PC-3 (cell line): ENCODE measurements at regions not wholly inside any gene's neighbourhood (a gene's known extent, or its start where the extent isn't known, plus 50 kb on each side); places are given as distances from the start of the nearest gene placed in this dataset.

ENCODE experiments used
- ATAC-seq: fragments of 200-7000 bp; cut with Tn5 transposase; 2 replicates; pipeline ENCODE4 v1.9.1; 2020; ENCODE audit warnings: mild to moderate bottlenecking, moderate library complexity
- BruUV-seq: library from RNA; stranded (reverse); fragments of 400-500 nt; replicated peaks from 2 replicates; lab custom pipeline; 2021; lab: Mats Ljungman, UMichigan
- CTCF ChIA-PET: fragments of 300-600 bp; sonication (Branson Sonifier 250); formaldehyde crosslinking; loops from one replicate; lab custom pipeline; 2022; ENCODE audit warnings: antibody characterized with exemption; lab: Charles Lee
- POLR2A ChIA-PET: fragments of 300-600 bp; sonication (Branson Sonifier 250); formaldehyde crosslinking; loops from one replicate; lab custom pipeline; 2022; ENCODE audit warnings: antibody characterized with exemption; ENCODE audit not compliant: unreplicated experiment; lab: Charles Lee
- DNase-seq: peaks from one replicate; pipeline ENCODE4 v3.0.0-alpha.2; 2015
- H2AFZ ChIP-seq: fragments of 300-600 bp; sonication (generic); 2 replicates; pipeline ENCODE4 v1.6.0; 2016; ENCODE audit warnings: antibody characterized with exemption, low read length
- H3F3A ChIP-seq: fragments of 300-600 bp; sonication (generic); one replicate; pipeline ENCODE4 v1.6.0; 2017; ENCODE audit warnings: antibody characterized with exemption, low read length, control low read depth, mild to moderate bottlenecking; ENCODE audit not compliant: unreplicated experiment
- H3K27ac ChIP-seq: fragments of 300-600 bp; sonication (generic); 2 replicates; pipeline ENCODE4 v1.5.1; 2016; ENCODE audit warnings: mild to moderate bottlenecking, low read length
- H3K27me3 ChIP-seq: fragments of 300-600 bp; sonication (generic); 2 replicates; pipeline ENCODE4 v1.6.1; 2016; ENCODE audit warnings: low read length, mixed read lengths
- H3K36me3 ChIP-seq: fragments of 300-600 bp; sonication (generic); 2 replicates; pipeline ENCODE4 v1.6.1; 2016; ENCODE audit warnings: low read depth, mixed run types, low read length, mixed read lengths
- H3K4me1 ChIP-seq: fragments of 300-600 bp; sonication (generic); 2 replicates; pipeline ENCODE4 v1.5.1; 2016; ENCODE audit warnings: low read length; ENCODE audit not compliant: insufficient read depth
- H3K4me2 ChIP-seq: fragments of 300-600 bp; sonication (generic); 2 replicates; pipeline ENCODE4 v1.6.0; 2016; ENCODE audit warnings: low read length
- H3K4me3 ChIP-seq: fragments of 300-600 bp; sonication (generic); 2 replicates; pipeline ENCODE4 v1.5.1; 2016; ENCODE audit warnings: mild to moderate bottlenecking, low read length, mixed read lengths
- H3K79me2 ChIP-seq: fragments of 300-600 bp; sonication (generic); 2 replicates; pipeline ENCODE4 v1.6.1; 2017; ENCODE audit warnings: low read length, mixed read lengths
- H3K9ac ChIP-seq: fragments of 300-600 bp; sonication (generic); 2 replicates; pipeline ENCODE4 v1.6.0; 2016; ENCODE audit warnings: mild to moderate bottlenecking, low read length
- H3K9me2 ChIP-seq: fragments of 300-600 bp; sonication (generic); replicated peaks from 2 replicates; pipeline ENCODE4 v1.6.1; 2016; ENCODE audit warnings: mixed run types, low read length, mixed read lengths
- H3K9me3 ChIP-seq: fragments of 300-600 bp; sonication (generic); 2 replicates; pipeline ENCODE4 v1.6.1; 2016; ENCODE audit warnings: low read length, mixed read lengths
- H4K20me1 ChIP-seq: fragments of 300-600 bp; sonication (generic); 2 replicates; pipeline ENCODE4 v1.6.1; 2016; ENCODE audit warnings: low read length, mixed read lengths
- CTCF ChIP-seq: fragments of 300-600 bp; sonication (generic); conservative IDR thresholded peaks from 2 replicates; pipeline ENCODE4 v1.5.1; 2017; ENCODE audit warnings: antibody characterized with exemption, low read depth, mild to moderate bottlenecking, low read length
- EZH2 ChIP-seq: fragments of 300-600 bp; sonication (generic); IDR thresholded peaks from one replicate; pipeline ENCODE4 v1.6.1; 2017; ENCODE audit warnings: antibody characterized with exemption, mild to moderate bottlenecking, low read length; ENCODE audit not compliant: unreplicated experiment
- EZH2phosphoT487 ChIP-seq: fragments of 300-600 bp; sonication (generic); IDR thresholded peaks from 2 replicates; pipeline ENCODE4 v1.6.1; 2018; ENCODE audit warnings: mild to moderate bottlenecking, antibody characterized with exemption, low read length, borderline replicate concordance
- intact Hi-C: fragments of 100-400 bp; cut with micrococcal nuclease; formaldehyde crosslinking; loops from 2 replicates; pipeline ENCODE4 v1.9.0; 2023

GRCh38 chr20:41939659-41940058, 321.5 kb upstream of the CHD6 start:
- no peaks in the 10 kb centered on the region for H4K20me1 ChIP-seq
- intact Hi-C loops = no loop called here
- BruUV-seq = no TSS peak
- H3K79me2 ChIP-seq = no peaks in the 10 kb centered on the region
- no peaks in the 10 kb centered on the region for H3K9me2 ChIP-seq
- H3K9ac ChIP-seq = no peak overlapping the region
- TF ChIP-seq EZH2 = no peak
- TF ChIP-seq EZH2phosphoT487 = no peak
- no peak for TF ChIP-seq CTCF
- no peak overlapping the region for H3K4me3 ChIP-seq
- peaks cover 18% of the 10 kb centered on the region for H3K9me3 ChIP-seq
- POLR2A ChIA-PET = no interaction called here
- H3F3A ChIP-seq = no peaks in the 10 kb centered on the region
- no peaks in the 10 kb centered on the region for H3K36me3 ChIP-seq
- H3K27ac ChIP-seq = no peak overlapping the region
- CTCF ChIA-PET = no interaction called here
- H3K27me3 ChIP-seq = no peaks in the 10 kb centered on the region
- H2AFZ ChIP-seq = no peak overlapping the region
- no peaks in the 10 kb centered on the region for H3K4me1 ChIP-seq
- DNase-seq (no peak), ATAC-seq (no peak)
- H3K4me2 ChIP-seq = no peak overlapping the region

- ATAC-seq (no peak), DNase-seq (no peak)
- no peaks in the 10 kb centered on the region for H3K9me2 ChIP-seq
- H3K4me2 ChIP-seq = no peak overlapping the region
- ChIA-PET POLR2A (no interaction called here), CTCF (no interaction called here)
- no peaks in the 10 kb centered on the region for H3K4me1 ChIP-seq
- intact Hi-C loops = no loop called here
- H4K20me1 ChIP-seq = no peaks in the 10 kb centered on the region
- H3K4me3 ChIP-seq = no peak overlapping the region
- no peaks in the 10 kb centered on the region for H3K27me3 ChIP-seq
- H3K9me3 ChIP-seq = peaks cover 23% of the 10 kb centered on the region
- H3K9ac ChIP-seq = no peak overlapping the region
- no peak overlapping the region for H2AFZ ChIP-seq
- H3F3A ChIP-seq = no peaks in the 10 kb centered on the region
- TF ChIP-seq CTCF (no peak), EZH2phosphoT487 (no peak)
- H3K27ac ChIP-seq = no peak overlapping the region
- H3K36me3 ChIP-seq = no peaks in the 10 kb centered on the region
- no peaks in the 10 kb centered on the region for H3K79me2 ChIP-seq
- BruUV-seq = no TSS peak
These were observed 320.2 kb upstream of the CHD6 start for GRCh38 chr20:41938353-41938752.

- ATAC-seq (no peak), DNase-seq (no peak)
- TF ChIP-seq CTCF (no peak), EZH2phosphoT487 (no peak), EZH2 (no peak)
- Histone ChIP-seq H3K27ac (no peak overlapping the region), H3K9me3 (peaks cover 27% of the 10 kb centered on the region), H3K9ac (no peak overlapping the region), H3K27me3 (no peaks in the 10 kb centered on the region), H3K79me2 (no peaks in the 10 kb centered on the region), H3K4me1 (no peaks in the 10 kb centered on the region), H3K4me2 (no peak overlapping the region), H2AFZ (no peak overlapping the region), H3F3A (no peaks in the 10 kb centered on the region), H3K9me2 (no peaks in the 10 kb centered on the region), H4K20me1 (no peaks in the 10 kb centered on the region), H3K4me3 (no peak overlapping the region), H3K36me3 (no peaks in the 10 kb centered on the region)
- intact Hi-C loops = no loop called here
- POLR2A ChIA-PET = no interaction called here
- CTCF ChIA-PET = no interaction called here
- BruUV-seq = no TSS peak
These were observed 317.1 kb upstream of the CHD6 start for GRCh38 chr20:41935259-41935791.
